H1 (cell line): ENCODE measurements at regions not wholly inside any gene's neighbourhood (a gene's known extent, or its start where the extent isn't known, plus 50 kb on each side); places are given as distances from the start of the nearest gene placed in this dataset.
"Not testable (repeated sequence)": the region's sequence is repeated elsewhere in the genome, so short reads cannot be mapped to it uniquely, and the experiment has no call there.

Source experiments
- CTCF ChIA-PET: fragments of 300-600 bp; sonication (Branson Sonifier 250); formaldehyde crosslinking; loops from one replicate; lab custom pipeline; 2021; ENCODE audit not compliant: partially characterized antibody; lab: Charles Lee
- POLR2A ChIA-PET: fragments of 300-600 bp; sonication (Branson Sonifier 250); formaldehyde crosslinking; loops from one replicate; lab custom pipeline; 2021; ENCODE audit warnings: inconsistent platforms; ENCODE audit not compliant: partially characterized antibody; lab: Charles Lee
- DNase-seq, 2 experiments: peaks; one replicate each; pipeline versions ENCODE4 v3.0.0 to v3.0.0-alpha.2; 2010 to 2022; ENCODE audit warnings: low spot score in 2 of 2, low read depth in 1 of 2, mixed read lengths in 1 of 2
- FAIRE-seq: peaks from 2 replicates; lab custom pipeline; 2011; peaks lifted over from hg19 to GRCh38; lab: Jason Lieb, UNC
- H2AFZ ChIP-seq: 2 replicates; pipeline ENCODE4 v1.8.1; 2012; ENCODE audit warnings: low read length, inconsistent platforms
- H2AK5ac ChIP-seq: 2 replicates; pipeline ENCODE4 v1.6.1; 2013; ENCODE audit warnings: low read depth, low read length
- H2BK120ac ChIP-seq: replicated peaks from 2 replicates; pipeline ENCODE3; 2013; ENCODE audit warnings: low read depth, low read length, inconsistent platforms
- H2BK12ac ChIP-seq: 2 replicates; pipeline ENCODE4 v1.6.1; 2013; ENCODE audit warnings: low read depth, low read length
- H2BK15ac ChIP-seq: 2 replicates; pipeline ENCODE4 v1.6.1; 2013; ENCODE audit warnings: low read length
- H2BK20ac ChIP-seq: 2 replicates; pipeline ENCODE4 v1.6.1; 2013; ENCODE audit warnings: low read length
- H2BK5ac ChIP-seq: 2 replicates; pipeline ENCODE4 v1.6.1; 2013; ENCODE audit warnings: low read depth, low read length
- H3K14ac ChIP-seq: 2 replicates; pipeline ENCODE4 v1.6.1; 2013; ENCODE audit warnings: inconsistent platforms; ENCODE audit not compliant: insufficient read length
- H3K18ac ChIP-seq: 2 replicates; pipeline ENCODE4 v1.6.1; 2013; ENCODE audit warnings: low read length; ENCODE audit errors: extremely low read depth
- H3K23ac ChIP-seq: 2 replicates; pipeline ENCODE4 v1.6.1; 2013; ENCODE audit warnings: inconsistent platforms; ENCODE audit not compliant: insufficient read length
- H3K23me2 ChIP-seq: 2 replicates; pipeline ENCODE4 v1.6.1; 2013; ENCODE audit warnings: low read depth, low read length
- H3K27ac ChIP-seq: 2 replicates; pipeline ENCODE4 v1.6.1; 2011; ENCODE audit warnings: low read depth, low read length, inconsistent platforms
- H3K27me3 ChIP-seq, 4 experiments: replicated peaks in 1 of 4; 1 replicate in 1 of 4; 2 replicates in 3 of 4; pipeline versions ENCODE4 v1.6.1 to v1.8.1; 2011 to 2013; ENCODE audit warnings: low read length in 3 of 4, mild to moderate bottlenecking in 3 of 4, inconsistent platforms in 2 of 4, mixed read lengths in 2 of 4, moderate library complexity in 1 of 4; ENCODE audit not compliant: control insufficient read depth in 3 of 4, insufficient read depth in 3 of 4; ENCODE audit errors: extremely low read depth in 1 of 4
- H3K36me3 ChIP-seq, 4 experiments: 2 replicates each; pipeline versions ENCODE4 v1.6.1 to v1.8.1; 2011 to 2013; ENCODE audit warnings: mild to moderate bottlenecking in 4 of 4, low read length in 3 of 4, moderate library complexity in 2 of 4, control low read depth in 1 of 4, inconsistent platforms in 1 of 4; ENCODE audit not compliant: insufficient read depth in 4 of 4, control insufficient read depth in 2 of 4
- H3K4ac ChIP-seq: replicated peaks from 2 replicates; pipeline ENCODE3; 2013; ENCODE audit warnings: low read length, low read depth, mixed read lengths, inconsistent platforms; ENCODE audit not compliant: insufficient read length
- H3K4me1 ChIP-seq, 4 experiments: replicated peaks in 1 of 4; 1 replicate in 1 of 4; 2 replicates in 3 of 4; pipeline versions ENCODE4 v1.6.1 to v1.8.1; 2011 to 2013; ENCODE audit warnings: low read length in 3 of 4, inconsistent platforms in 2 of 4, mixed read lengths in 1 of 4; ENCODE audit not compliant: insufficient read depth in 4 of 4, control insufficient read depth in 3 of 4
- H3K4me2 ChIP-seq, 2 experiments: 2 replicates each; pipeline versions ENCODE4 v1.6.1 to v1.8.1; 2011 to 2013; ENCODE audit warnings: low read depth in 2 of 2, low read length in 2 of 2, control low read depth in 1 of 2, inconsistent platforms in 1 of 2, mild to moderate bottlenecking in 1 of 2; ENCODE audit not compliant: insufficient read depth in 1 of 2
- H3K4me3 ChIP-seq, 4 experiments: fragments of 200-600, 300-600 bp in 1 of 4; sonication (generic), shearing (Covaris generic), sonication (Bioruptor Twin) in 1 of 4; 2 replicates each; pipeline versions ENCODE4 v1.5.1 to v1.8.1; 2011 to 2016; ENCODE audit warnings: low read length in 4 of 4, low read depth in 3 of 4, control low read depth in 2 of 4, inconsistent platforms in 2 of 4, mild to moderate bottlenecking in 2 of 4, mixed read lengths in 1 of 4, moderate library complexity in 1 of 4; ENCODE audit not compliant: insufficient read depth in 2 of 4; ENCODE audit errors: extremely low read depth in 1 of 4
- H3K56ac ChIP-seq: replicated peaks from 2 replicates; pipeline ENCODE3; 2013; ENCODE audit warnings: low read depth, mild to moderate bottlenecking, mixed read lengths, low read length, inconsistent platforms; ENCODE audit not compliant: insufficient read length
- H3K79me1 ChIP-seq: 2 replicates; pipeline ENCODE4 v1.6.1; 2013; ENCODE audit warnings: low read depth, low read length, control low read depth
- H3K79me2 ChIP-seq, 2 experiments: 2 replicates each; pipeline versions ENCODE4 v1.6.1 to v1.8.1; 2012 to 2013; ENCODE audit warnings: low read length in 2 of 2, mild to moderate bottlenecking in 2 of 2, inconsistent platforms in 1 of 2; ENCODE audit not compliant: insufficient read depth in 2 of 2, control insufficient read depth in 1 of 2
- H3K9ac ChIP-seq, 4 experiments: replicated peaks in 1 of 4; 1 replicate in 1 of 4; 2 replicates in 3 of 4; pipeline versions ENCODE4 v1.6.1 to v1.8.1; 2011 to 2013; ENCODE audit warnings: low read depth in 3 of 4, low read length in 3 of 4, control low read depth in 2 of 4, mild to moderate bottlenecking in 2 of 4, moderate library complexity in 2 of 4, inconsistent platforms in 1 of 4; ENCODE audit errors: extremely low read depth in 1 of 4
- H3K9me3 ChIP-seq, 2 experiments: 2 replicates each; pipeline versions ENCODE4 v1.6.1 to v1.8.1; 2012 to 2013; ENCODE audit warnings: mild to moderate bottlenecking in 2 of 2, moderate library complexity in 2 of 2, control low read depth in 1 of 2, inconsistent platforms in 1 of 2, low read depth in 1 of 2, low read length in 1 of 2, mixed read lengths in 1 of 2; ENCODE audit not compliant: insufficient read depth in 2 of 2
- H4K20me1 ChIP-seq, 2 experiments: replicated peaks in 1 of 2; 2 replicates each; pipeline versions ENCODE3 to v1.8.1; 2011 to 2013; ENCODE audit warnings: inconsistent platforms in 2 of 2, low read length in 2 of 2, mild to moderate bottlenecking in 1 of 2; ENCODE audit not compliant: insufficient read depth in 2 of 2, control insufficient read depth in 1 of 2
- H4K5ac ChIP-seq: 2 replicates; pipeline ENCODE4 v1.6.1; 2013; ENCODE audit warnings: low read length, low read depth, mixed read lengths, inconsistent platforms; ENCODE audit not compliant: insufficient read length
- H4K8ac ChIP-seq: 2 replicates; pipeline ENCODE4 v1.8.0; 2013; ENCODE audit warnings: mild to moderate bottlenecking, moderate library complexity, low read length, inconsistent platforms; ENCODE audit not compliant: insufficient read depth; ENCODE audit errors: extremely low read depth
- H4K91ac ChIP-seq: replicated peaks from 2 replicates; pipeline ENCODE3; 2013; ENCODE audit warnings: low read length, mixed read lengths, inconsistent platforms; ENCODE audit not compliant: insufficient read length
- BCL11A ChIP-seq, 2 experiments: IDR thresholded peaks; one replicate each; pipeline ENCODE4 v1.6.1; 2011; ENCODE audit warnings: low read depth in 2 of 2, low read length in 2 of 2, mild to moderate bottlenecking in 2 of 2
- CBX5 ChIP-seq: fragments of 300-800, 300-1000 bp; sonication (generic); IDR thresholded peaks from 2 replicates; pipeline ENCODE4 v1.7.1; 2016; ENCODE audit warnings: antibody characterized with exemption, low read length, low read depth
- JUND ChIP-seq: IDR thresholded peaks from 2 replicates; pipeline ENCODE4 v1.6.1; 2011; ENCODE audit warnings: mild to moderate bottlenecking, improper control_type of control experiment, low read length
- WGBS, 2 experiments: shearing (Covaris generic) in 1 of 2; methylation state at CpG; one replicate each; pipeline versions ENCODE4 v1.1.6 to v1.1.7; 2013 to 2015; ENCODE audit warnings: low lambda C conversion rate in 2 of 2, mixed read lengths in 2 of 2, inconsistent platforms in 1 of 2, low coverage in 1 of 2, missing lambda C conversion rate in 1 of 2; ENCODE audit not compliant: insufficient replicate concordance in 2 of 2, insufficient coverage in 1 of 2, insufficient read length in 1 of 2; ENCODE audit errors: extremely low coverage in 1 of 2, missing lambda C conversion rate in 1 of 2; 5-methylcytosine and 5-hydroxymethylcytosine counted together

- TF ChIP-seq BCL11A (IDR thresholded peaks at IDR 0.05; ENCODE audit: low read depth in 2 of 2, low read length in 2 of 2) (no peak), CBX5 (no peak), JUND (no peak)
Measured at GRCh38 chr7:16264036-16264819, 157.1 kb downstream of the CRPPA start (continued).

- H3K4me2 ChIP-seq, H4K91ac ChIP-seq, H3K4me1 ChIP-seq, H3K23ac ChIP-seq, H3K9me3 ChIP-seq, H3K56ac ChIP-seq, H4K8ac ChIP-seq, FAIRE-seq, H4K20me1 ChIP-seq, H3K14ac ChIP-seq, H3K36me3 ChIP-seq, H2BK15ac ChIP-seq, H3K27ac ChIP-seq, H3K18ac ChIP-seq, H2AFZ ChIP-seq, H2BK5ac ChIP-seq, H3K4me3 ChIP-seq, POLR2A ChIA-PET, H2BK12ac ChIP-seq, H3K79me1 ChIP-seq, H2BK120ac ChIP-seq, H3K23me2 ChIP-seq, H2BK20ac ChIP-seq, H3K79me2 ChIP-seq, H3K4ac ChIP-seq, H3K9ac ChIP-seq, H3K27me3 ChIP-seq, H2AK5ac ChIP-seq, H4K5ac ChIP-seq, DNase-seq: not testable (repeated sequence)
- CTCF ChIA-PET: interaction anchor here (0.6 kb wide), 1 partner anchor 9 kb away, joined by 3 read pairs; no protein-coding TSS in a partner anchor
- 98% methylated on average over 6 of the region's 6 CpGs; no CpG with 5 or more reads in 1 of the 2 experiments for WGBS, 2 experiments
Measured at GRCh38 chr7:16263377-16263776, 158.0 kb downstream of the CRPPA start.
